NCI-H2196 (cell line): ENCODE measurements at regions not wholly inside any gene's neighbourhood (a gene's known extent, or its start where the extent isn't known, plus 50 kb on each side); places are given as distances from the start of the nearest gene placed in this dataset.

Experiments
- DNase-seq: peaks from one replicate; lab custom pipeline; 2025; ENCODE audit not compliant: unreplicated experiment; lab: John Stamatoyannopoulos, UW

GRCh38 chr1:198903203-198903602, 264.4 kb downstream of the PTPRC start:
- no peak for DNase-seq

GRCh38 chr1:198903621-198904020, 264.8 kb downstream of the PTPRC start:
- no peak for DNase-seq

GRCh38 chr1:198904321-198904720, 265.5 kb downstream of the PTPRC start:
- DNase-seq = no peak

GRCh38 chr1:198906739-198907422, 268.0 kb downstream of the PTPRC start:
- no peak for DNase-seq

- DNase-seq = no peak
Observed at GRCh38 chr1:198907423-198907746, 268.5 kb downstream of the PTPRC start.

- DNase-seq = no peak
Observed at GRCh38 chr1:198908995-198909394, 270.2 kb downstream of the PTPRC start.

- DNase-seq = no peak
Observed at GRCh38 chr1:198909973-198910372, 271.1 kb downstream of the PTPRC start.

- DNase-seq = no peak
Observed at GRCh38 chr1:198910816-198911215, 272.0 kb downstream of the PTPRC start.

GRCh38 chr1:198912046-198912445, 273.2 kb downstream of the PTPRC start:
- DNase-seq = no peak

GRCh38 chr1:198913667-198914066, 274.8 kb downstream of the PTPRC start:
- DNase-seq = no peak

GRCh38 chr1:198915327-198916231, 276.7 kb downstream of the PTPRC start:
- DNase-seq = no peak

- no peak for DNase-seq
Observed at GRCh38 chr1:198917226-198917625, 278.4 kb downstream of the PTPRC start.

GRCh38 chr1:198918920-198919319, 280.1 kb downstream of the PTPRC start:
- DNase-seq = no peak

GRCh38 chr1:198919667-198920398, 281.0 kb downstream of the PTPRC start:
- DNase-seq = no peak

GRCh38 chr1:198922638-198923430, 284.0 kb downstream of the PTPRC start:
- DNase-seq = no peak

GRCh38 chr1:198923993-198924392, 285.2 kb downstream of the PTPRC start:
- DNase-seq = no peak

- no peak for DNase-seq
Observed at GRCh38 chr1:198925567-198925966, 286.7 kb downstream of the PTPRC start.

GRCh38 chr1:198927129-198927528, 288.3 kb downstream of the PTPRC start:
- no peak for DNase-seq

GRCh38 chr1:198929111-198929604, 290.3 kb downstream of the PTPRC start:
- no peak for DNase-seq

- no peak for DNase-seq
Observed at GRCh38 chr1:198929961-198930599, 291.2 kb downstream of the PTPRC start.
